ENCODE measurements at regions not wholly inside any gene's neighbourhood (a gene's known extent, or its start where the extent isn't known, plus 50 kb on each side); places are given as distances from the start of the nearest gene placed in this dataset.

- Histone ChIP-seq H3K79me2 (ENCODE audit: low read length) (no peaks in the 10 kb centered on the region), H3K27ac (ENCODE audit: low read length) (no peak overlapping the region), H3K27me3 (ENCODE audit: low read length) (no peaks in the 10 kb centered on the region), H3F3A (ENCODE audit: low read length, unreplicated experiment) (no peaks in the 10 kb centered on the region), H3K9me3 (ENCODE audit: low read length) (0 out of 2 replicates have a peak, but pooled peaks cover 4% of the 10 kb centered on the region), H3K9ac (ENCODE audit: low read length) (no peak overlapping the region), H4K20me1 (ENCODE audit: low read length) (no peaks in the 10 kb centered on the region), H3K4me2 (ENCODE audit: low read length) (no peak overlapping the region), H3K36me3 (ENCODE audit: low read depth, low read length) (no peaks in the 10 kb centered on the region), H2AFZ (ENCODE audit: low read length) (no peak overlapping the region), H3K4me1 (ENCODE audit: insufficient read depth, low read length) (no peaks in the 10 kb centered on the region), H3K4me3 (ENCODE audit: low read length) (no peak overlapping the region), H3K9me2 (replicated peaks; ENCODE audit: low read length) (no peaks in the 10 kb centered on the region)
- DNase-seq (no peak), ATAC-seq (no peak)
- intact Hi-C loops (cut with micrococcal nuclease): no loop called here
- POLR2A ChIA-PET (ENCODE audit: unreplicated experiment): no interaction called here
- CTCF ChIA-PET: no interaction called here
- TF ChIP-seq EZH2 (IDR thresholded peaks at IDR 0.05; ENCODE audit: low read length, unreplicated experiment) (no peak), EZH2phosphoT487 (IDR thresholded peaks at IDR 0.05; ENCODE audit: borderline replicate concordance, low read length) (no peak)
- TF ChIP-seq, protein P1, sequence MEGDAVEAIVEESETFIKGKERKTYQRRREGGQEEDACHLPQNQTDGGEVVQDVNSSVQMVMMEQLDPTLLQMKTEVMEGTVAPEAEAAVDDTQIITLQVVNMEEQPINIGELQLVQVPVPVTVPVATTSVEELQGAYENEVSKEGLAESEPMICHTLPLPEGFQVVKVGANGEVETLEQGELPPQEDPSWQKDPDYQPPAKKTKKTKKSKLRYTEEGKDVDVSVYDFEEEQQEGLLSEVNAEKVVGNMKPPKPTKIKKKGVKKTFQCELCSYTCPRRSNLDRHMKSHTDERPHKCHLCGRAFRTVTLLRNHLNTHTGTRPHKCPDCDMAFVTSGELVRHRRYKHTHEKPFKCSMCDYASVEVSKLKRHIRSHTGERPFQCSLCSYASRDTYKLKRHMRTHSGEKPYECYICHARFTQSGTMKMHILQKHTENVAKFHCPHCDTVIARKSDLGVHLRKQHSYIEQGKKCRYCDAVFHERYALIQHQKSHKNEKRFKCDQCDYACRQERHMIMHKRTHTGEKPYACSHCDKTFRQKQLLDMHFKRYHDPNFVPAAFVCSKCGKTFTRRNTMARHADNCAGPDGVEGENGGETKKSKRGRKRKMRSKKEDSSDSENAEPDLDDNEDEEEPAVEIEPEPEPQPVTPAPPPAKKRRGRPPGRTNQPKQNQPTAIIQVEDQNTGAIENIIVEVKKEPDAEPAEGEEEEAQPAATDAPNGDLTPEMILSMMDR (conservative IDR thresholded peaks at IDR 0.05; ENCODE audit: low read depth, low read length): no peak
- BruUV-seq (replicated peaks): no TSS peak
Measured at GRCh38 chr20:60478533-60478932, 520.3 kb downstream of the CDH26 start.

DNA sequence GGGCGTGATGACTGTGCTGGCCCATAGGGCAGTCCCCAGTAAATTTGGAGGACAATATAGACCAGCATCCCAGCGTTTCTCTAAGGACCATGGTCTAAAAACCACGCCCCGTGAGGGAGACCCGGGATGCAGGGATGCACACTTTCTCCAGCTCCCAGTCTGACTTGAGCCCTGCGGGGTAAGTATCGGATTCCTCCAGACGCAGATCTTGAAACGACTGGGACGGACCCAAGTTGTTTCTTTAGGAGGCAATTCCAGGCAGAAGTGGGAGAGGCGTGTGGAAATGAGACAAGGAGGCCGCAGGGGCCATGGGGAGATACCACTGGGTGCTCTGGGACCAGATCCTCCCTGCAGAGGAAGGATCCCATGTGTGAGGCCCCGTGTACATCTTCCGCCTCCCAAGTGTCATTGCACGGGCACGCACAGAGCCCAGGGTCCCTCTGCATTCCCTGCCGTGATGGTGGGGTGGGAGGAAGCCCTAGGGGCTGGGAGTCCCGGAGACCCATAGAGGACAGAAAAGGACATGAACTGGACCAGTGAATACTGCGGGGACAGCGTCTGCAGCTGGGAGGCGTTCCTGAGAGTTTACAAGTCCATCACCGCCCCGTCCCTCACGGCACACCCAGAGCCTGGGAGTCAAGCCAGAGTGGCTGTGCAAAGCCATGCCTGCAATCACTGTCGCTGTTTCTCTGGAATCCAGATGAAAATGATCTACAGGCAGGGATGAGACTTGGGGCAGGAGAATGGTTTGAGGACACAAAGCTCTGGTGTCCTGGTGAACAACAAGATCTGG, 522.9 kb downstream of the CDH26 start:
- H3F3A ChIP-seq (ENCODE audit: low read length, unreplicated experiment): no peaks in the 10 kb centered on the region
- no peaks in the 10 kb centered on the region for H4K20me1 ChIP-seq (ENCODE audit: low read length)
- CTCF ChIA-PET: no interaction called here
- H3K4me3 ChIP-seq (ENCODE audit: low read length): no peak overlapping the region
- no peaks in the 10 kb centered on the region for H3K27me3 ChIP-seq (ENCODE audit: low read length)
- no peaks in the 10 kb centered on the region for H3K4me1 ChIP-seq (ENCODE audit: insufficient read depth, low read length)
- no peak overlapping the region for H3K4me2 ChIP-seq (ENCODE audit: low read length)
- H3K79me2 ChIP-seq (ENCODE audit: low read length): no peaks in the 10 kb centered on the region
- no peak for DNase-seq
- BruUV-seq (replicated peaks): no TSS peak
- 0 out of 2 replicates have a peak, but pooled peaks cover 4% of the 10 kb centered on the region for H3K9me3 ChIP-seq (ENCODE audit: low read length)
- intact Hi-C loops (cut with micrococcal nuclease): no loop called here
- no peaks in the 10 kb centered on the region for H3K9me2 ChIP-seq (replicated peaks; ENCODE audit: low read length)
- no peaks in the 10 kb centered on the region for H3K36me3 ChIP-seq (ENCODE audit: low read depth, low read length)
- no peak for ATAC-seq
- no peak overlapping the region for H3K27ac ChIP-seq (ENCODE audit: low read length)
- H3K9ac ChIP-seq (ENCODE audit: low read length): no peak overlapping the region
- TF ChIP-seq EZH2phosphoT487 (IDR thresholded peaks at IDR 0.05; ENCODE audit: borderline replicate concordance, low read length): no peak
- TF ChIP-seq, protein P1 (conservative IDR thresholded peaks at IDR 0.05; ENCODE audit: low read depth, low read length): no peak
- no peak for TF ChIP-seq EZH2 (IDR thresholded peaks at IDR 0.05; ENCODE audit: low read length, unreplicated experiment)
- POLR2A ChIA-PET (ENCODE audit: unreplicated experiment): no interaction called here
- no peak overlapping the region for H2AFZ ChIP-seq (ENCODE audit: low read length)

GRCh38 chr20:60481743-60482133, 523.5 kb downstream of the CDH26 start:
- ATAC-seq: no peak
- Histone ChIP-seq H3K9me2 (replicated peaks; ENCODE audit: low read length) (no peaks in the 10 kb centered on the region), H3K4me3 (ENCODE audit: low read length) (no peak overlapping the region), H3K4me1 (ENCODE audit: insufficient read depth, low read length) (no peaks in the 10 kb centered on the region), H3K27me3 (ENCODE audit: low read length) (no peaks in the 10 kb centered on the region), H3K27ac (ENCODE audit: low read length) (no peak overlapping the region), H2AFZ (ENCODE audit: low read length) (no peak overlapping the region), H3F3A (ENCODE audit: low read length, unreplicated experiment) (no peaks in the 10 kb centered on the region), H3K4me2 (ENCODE audit: low read length) (no peak overlapping the region), H3K36me3 (ENCODE audit: low read depth, low read length) (no peaks in the 10 kb centered on the region), H4K20me1 (ENCODE audit: low read length) (no peaks in the 10 kb centered on the region), H3K9ac (ENCODE audit: low read length) (no peak overlapping the region), H3K79me2 (ENCODE audit: low read length) (no peaks in the 10 kb centered on the region), H3K9me3 (ENCODE audit: low read length) (0 out of 2 replicates have a peak, but pooled peaks cover 4% of the 10 kb centered on the region)
- CTCF ChIA-PET: no interaction called here
- POLR2A ChIA-PET (ENCODE audit: unreplicated experiment): no interaction called here
- no peak for DNase-seq
- no TSS peak for BruUV-seq (replicated peaks)
- TF ChIP-seq EZH2 (IDR thresholded peaks at IDR 0.05; ENCODE audit: low read length, unreplicated experiment) (no peak), EZH2phosphoT487 (IDR thresholded peaks at IDR 0.05; ENCODE audit: borderline replicate concordance, low read length) (no peak)
- TF ChIP-seq, protein P1 (conservative IDR thresholded peaks at IDR 0.05; ENCODE audit: low read depth, low read length): no peak
- intact Hi-C loops (cut with micrococcal nuclease): no loop called here
